ENCODE measurements at regions not wholly inside any gene's neighbourhood (a gene's known extent, or its start where the extent isn't known, plus 50 kb on each side); places are given as distances from the start of the nearest gene placed in this dataset.

DNA sequence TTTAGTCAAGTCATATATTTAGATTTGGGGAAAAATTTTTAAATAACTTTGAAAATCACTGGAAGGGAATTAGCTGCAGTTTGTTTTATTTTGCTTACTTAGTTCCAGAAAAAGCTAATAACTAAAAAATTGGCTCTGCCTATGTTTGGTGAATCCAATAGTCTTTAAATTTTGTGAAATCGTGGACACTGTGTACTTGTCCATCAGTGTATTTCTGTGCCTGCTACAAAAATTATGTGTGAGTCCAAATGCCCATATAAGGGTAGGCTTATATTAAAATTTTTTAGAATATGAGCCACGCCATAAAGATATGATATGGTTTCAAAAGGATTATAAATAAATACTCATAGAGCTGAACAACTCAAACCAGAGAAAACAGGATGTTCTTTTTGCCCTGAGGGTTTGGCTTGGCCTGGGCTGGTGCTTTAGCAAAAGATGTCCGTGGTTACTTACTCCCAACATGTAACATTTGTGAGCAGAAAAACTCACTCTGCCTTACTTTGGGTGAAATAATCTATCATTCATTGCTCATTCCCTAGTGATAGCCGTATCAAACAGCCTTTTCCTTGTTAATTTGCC, 133.2 kb upstream of the PRLR start:
- DNase-seq (ENCODE audit: low spot score): no peak

DNA sequence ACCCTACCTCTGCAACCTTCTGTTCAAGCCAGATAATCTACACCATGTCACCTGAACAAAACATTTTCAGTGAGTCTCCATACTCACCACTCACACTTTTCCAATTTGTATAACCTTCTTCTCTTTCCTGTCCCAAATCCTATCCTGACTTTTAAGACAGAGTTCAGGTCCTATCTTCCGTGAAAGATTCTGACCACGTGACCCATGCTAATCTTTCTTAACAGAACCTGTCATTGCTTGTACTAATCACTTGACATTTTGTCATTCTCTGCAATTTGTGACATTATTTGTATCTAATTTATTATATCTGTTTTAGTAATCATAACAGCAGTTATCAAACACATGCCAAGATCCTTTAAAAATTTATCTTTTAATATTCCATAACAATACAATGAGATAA, 132.5 kb upstream of the PRLR start:
- no peak for DNase-seq (ENCODE audit: low spot score)

DNA sequence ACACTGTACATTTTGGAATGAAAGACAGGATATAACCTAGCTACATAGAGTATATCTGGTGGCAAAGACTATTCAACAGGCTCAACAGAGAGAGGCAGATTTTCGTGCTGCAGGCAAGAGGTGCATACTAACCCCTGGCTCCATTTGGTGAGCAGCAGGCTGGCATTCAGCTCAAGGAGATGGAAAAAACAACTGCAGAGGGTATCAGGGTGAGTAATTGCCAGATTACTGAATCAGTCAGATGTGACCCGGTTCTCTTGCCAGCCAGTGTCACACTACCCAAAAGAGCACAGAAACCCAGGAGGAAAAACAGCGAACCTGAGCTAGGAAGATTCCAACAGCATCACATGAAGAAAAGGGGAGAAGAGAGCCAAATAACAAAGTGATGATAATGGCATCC, 130.4 kb upstream of the PRLR start:
- DNase-seq (ENCODE audit: low spot score): no peak

DNA sequence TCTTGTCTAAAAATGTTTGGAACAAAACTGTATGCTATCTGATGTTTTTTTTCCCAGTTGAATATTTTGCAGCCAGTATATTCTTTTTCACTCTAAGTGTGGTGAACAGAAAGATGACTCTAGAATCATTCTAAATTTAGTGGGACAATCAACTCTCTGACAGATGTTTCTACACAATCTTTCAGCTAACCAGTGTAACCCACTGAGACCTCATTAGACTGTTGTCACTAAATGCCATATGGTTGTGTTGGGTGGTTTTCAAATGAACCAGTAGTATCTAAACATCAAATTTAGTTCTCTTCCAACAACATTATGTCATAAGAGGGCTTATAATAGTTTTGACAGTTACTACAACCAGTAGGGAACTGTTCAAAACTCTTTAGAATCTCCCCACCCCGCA, 129.6 kb upstream of the PRLR start:
- no peak for DNase-seq (ENCODE audit: low spot score)

DNA sequence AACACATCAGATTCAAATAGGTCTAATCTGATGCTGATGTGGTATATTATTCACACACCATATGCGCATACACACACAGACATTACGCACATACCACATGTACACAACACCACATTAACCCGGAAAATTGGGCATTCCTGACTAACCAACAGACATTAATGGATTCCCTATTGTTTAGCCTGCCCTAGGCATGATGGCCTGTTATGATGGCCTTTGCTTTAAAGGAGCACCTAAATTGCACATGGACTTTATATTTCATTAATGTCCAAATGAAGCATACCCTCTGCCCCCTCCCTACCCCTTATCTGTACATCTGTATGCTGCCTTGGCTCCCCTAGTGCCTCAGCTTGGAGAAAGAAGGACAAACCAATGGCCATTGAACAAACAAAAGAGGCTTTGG, 127.7 kb upstream of the PRLR start:
- DNase-seq (ENCODE audit: low spot score): no peak

DNA sequence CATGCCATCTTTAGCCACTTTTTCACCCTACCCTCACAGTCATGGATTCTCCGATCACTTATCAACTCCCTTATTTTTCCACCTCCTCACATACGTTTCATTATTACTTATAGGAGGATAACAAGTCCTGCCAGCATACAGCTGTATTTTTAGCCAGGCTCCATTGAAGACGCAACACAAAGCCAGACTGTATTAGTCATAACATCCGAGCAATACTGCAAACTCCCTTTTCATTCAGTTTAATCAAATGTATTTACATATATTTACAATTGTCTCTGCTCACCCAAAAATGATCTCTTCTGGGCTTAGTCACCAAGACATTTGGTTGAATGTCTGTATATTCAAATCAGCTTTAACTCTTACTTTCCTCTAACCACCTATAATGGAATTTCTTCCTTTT, 126.4 kb upstream of the PRLR start:
- DNase-seq (ENCODE audit: low spot score): no peak

DNA sequence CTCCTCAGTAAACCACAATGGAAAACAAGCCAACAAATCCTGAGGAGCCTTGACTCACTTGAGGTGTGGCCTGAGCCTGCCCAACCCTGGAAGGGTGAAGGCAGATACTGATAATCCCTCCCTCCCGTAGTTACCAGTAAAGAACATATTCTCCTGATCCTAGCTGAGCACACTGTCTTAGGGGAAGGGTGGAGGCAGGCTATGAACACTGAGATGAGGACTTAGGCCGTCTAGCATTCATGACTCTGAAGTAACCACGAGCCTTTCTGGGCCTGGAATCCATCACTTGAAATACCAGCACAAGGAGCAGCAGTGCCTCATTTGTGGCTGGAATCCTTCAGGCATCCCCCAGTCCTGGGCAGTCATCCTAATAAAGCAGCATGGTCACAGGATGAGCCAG, 124.5 kb upstream of the PRLR start:
- DNase-seq (ENCODE audit: low spot score): peak; percentile 25

DNA sequence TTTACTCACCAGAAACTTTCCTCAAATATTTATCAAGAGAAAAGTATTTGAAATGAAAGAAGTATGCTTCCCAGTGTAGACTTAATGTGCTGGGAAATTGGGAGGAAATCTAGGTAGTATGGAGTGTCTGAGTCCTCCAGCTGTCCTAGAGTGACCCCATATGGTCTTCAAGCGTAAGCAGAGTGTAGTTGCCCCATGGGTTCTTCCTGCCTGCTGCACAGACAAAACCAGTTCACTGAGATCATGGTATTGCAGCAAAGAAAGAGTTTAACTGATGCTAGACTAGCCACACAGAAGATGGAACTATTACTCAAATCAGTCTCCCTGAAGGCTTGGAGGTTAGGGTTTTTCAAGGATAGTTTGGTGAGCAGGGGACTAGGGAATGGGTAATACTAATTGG, 114.9 kb upstream of the PRLR start:
- no peak for DNase-seq (ENCODE audit: low spot score)

DNA sequence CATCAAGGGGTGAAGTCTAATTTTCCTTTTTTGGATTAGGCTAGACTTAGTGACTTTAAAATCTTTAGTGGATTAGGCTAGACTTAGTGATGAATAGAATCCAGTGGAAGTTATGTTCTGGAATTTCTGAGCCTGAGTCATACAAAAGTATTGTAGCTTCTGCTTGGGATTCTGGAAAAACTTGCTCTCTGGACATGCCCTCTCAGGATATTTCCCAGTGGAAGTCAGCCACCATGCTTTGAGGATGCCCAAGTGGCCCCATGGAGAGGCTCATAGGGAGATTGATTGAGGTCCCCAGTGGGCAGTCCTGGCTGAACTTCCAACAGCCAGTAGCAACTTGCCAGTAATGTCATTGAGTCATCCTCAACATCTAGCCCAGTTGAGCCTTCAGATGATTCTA, 112.4 kb upstream of the PRLR start:
- DNase-seq (ENCODE audit: low spot score): no peak

DNA sequence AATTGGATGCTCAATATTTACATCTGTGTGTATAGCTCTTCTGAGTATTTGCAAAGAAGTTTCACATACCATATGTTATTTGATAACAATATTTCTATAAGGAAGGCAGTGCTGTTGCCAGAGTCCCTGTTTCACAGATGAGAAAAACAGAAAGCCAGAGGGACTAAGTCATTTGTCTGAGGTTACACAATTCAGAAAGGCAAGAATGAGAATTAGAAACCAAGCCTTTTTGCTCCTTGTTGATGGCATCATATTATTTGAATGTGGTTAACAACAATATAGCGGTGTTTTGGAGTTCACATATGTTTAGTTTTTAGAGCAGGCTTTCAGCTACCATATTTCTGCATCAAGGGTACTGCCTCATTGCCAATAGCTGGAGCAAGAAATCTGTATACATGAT, 110.9 kb upstream of the PRLR start:
- DNase-seq (ENCODE audit: low spot score): no peak

DNA sequence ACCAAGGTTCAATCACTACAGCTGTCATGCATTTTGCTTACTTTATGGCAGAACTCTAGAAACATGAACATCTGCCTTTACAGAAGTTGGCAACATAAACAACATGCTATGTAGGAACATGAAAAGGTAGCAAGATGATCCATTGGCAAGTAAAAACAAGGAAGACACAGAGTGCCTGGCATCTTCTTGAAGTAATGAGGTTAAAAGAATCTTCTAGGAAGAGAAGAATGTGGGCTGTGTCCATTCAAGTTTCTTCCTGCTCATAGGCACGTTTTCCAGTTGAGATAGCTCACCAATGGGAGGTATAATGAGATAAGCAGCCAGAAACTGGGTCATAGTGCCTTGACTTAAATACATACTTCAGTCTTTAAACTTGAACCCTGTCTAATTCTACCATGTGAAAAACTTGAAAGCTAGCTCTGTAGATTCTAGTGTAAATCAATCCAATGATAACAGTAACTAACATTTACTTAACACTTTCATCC, 109.4 kb upstream of the PRLR start:
- DNase-seq (ENCODE audit: low spot score): no peak

DNA sequence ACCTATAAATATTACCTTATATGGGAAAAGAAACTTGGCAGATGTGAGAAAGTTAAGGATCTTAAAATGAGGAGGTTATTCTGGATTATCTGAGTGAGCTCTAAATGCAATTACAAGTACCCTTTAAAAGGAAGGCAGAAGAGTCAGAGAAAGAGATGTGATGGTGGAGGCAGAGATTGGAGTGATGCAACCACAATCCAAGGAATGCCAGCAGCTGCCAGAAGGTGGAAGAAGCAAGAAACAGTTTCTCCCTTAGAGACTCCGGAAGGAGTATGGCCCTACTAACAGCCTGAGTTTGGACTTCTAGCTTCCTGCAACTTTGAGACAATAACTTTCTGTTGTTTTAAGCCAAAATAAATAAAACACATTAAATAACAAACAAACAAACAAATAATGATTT, 108.7 kb upstream of the PRLR start:
- DNase-seq (ENCODE audit: low spot score): no peak

DNA sequence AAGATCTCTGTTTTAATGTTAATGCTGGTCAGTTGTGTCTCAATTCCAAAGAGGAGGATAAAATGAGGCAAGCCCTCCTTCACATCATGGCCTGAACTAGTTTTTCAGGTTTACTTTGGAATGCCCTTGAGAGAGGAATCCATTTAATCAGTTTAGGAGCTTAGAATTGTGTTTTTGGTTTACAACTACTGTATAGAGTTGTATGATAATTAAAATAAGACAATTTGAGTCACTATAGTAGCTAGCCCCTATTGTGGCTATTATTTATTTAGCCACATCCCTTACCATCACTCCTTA, 107.8 kb upstream of the PRLR start:
- no peak for DNase-seq (ENCODE audit: low spot score)

DNA sequence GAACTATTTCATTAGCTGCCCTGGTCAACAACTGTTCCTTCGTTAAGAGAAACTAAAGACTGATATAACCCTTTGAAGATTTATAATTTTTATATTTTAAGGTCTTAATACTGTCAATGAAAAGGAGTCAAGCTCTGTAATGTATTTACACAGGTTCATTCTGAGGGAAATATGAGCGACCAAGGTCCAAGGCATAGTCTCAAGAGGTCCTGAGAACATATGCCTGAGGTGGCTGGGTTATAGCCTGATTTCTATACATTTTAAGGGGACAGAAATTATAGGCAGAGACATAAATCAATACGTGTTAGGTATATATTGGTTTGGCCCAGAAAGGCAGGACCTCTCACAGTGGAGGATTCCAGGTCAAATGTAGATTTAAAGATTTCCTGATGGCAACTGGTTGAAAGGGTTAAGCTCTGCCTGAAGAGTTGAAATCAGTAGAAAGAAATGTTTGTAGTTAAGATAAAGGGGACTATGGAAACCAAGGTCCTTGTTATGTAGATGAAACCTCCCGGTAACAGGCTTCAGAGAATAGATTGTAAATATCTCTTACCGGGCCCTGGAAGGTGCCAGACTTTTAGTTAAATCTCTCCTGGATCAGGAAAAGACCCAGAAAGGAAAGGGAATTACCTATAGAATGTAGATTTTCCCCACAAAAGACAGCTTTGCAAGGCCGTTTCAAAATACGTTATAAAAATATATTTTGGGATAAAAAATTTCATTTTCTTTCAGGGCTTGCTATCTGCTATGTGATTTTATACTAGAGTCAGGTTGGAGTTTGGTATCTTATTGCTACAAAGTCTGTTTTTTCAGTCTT, 107.3 kb upstream of the PRLR start:
- no peak for DNase-seq (ENCODE audit: low spot score)

DNA sequence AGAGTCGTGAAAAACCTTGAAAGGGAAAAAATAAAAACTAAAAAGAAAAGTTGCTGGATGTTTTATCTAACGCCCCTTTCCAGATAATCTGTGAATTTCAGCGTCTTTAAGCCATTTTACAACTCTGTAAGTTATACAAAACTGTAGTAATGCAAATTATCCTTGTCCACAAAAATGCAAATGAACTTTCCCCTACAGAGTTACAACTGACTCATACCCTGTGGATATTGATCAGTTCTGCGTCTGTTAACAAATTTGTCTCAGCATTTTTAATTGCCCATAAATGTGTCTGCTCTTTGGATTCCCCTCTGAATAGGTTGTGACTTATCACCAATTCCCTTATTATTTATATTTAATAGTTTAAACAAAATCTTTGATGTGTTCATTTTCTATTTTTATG, 105.9 kb upstream of the PRLR start:
- DNase-seq (ENCODE audit: low spot score): no peak

DNA sequence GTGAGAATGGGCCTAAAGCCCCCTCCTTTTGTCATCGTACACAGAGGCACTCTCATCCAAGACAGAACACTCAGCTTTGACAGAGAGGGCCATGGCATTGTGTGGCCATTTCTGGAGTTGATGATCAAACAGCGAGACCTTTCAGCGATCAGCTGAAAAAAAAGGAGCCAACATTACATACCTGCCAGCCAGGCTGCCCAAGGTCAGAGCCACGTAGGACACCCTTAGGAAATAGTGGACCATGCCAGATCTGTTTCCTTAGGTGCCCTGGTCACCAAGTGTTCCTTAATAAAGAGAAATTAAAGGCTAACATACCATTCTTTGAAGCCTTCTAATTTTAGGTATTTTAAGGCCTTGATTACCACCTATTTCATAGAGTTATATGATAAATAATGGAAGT, 105.5 kb upstream of the PRLR start:
- no peak for DNase-seq (ENCODE audit: low spot score)

DNA sequence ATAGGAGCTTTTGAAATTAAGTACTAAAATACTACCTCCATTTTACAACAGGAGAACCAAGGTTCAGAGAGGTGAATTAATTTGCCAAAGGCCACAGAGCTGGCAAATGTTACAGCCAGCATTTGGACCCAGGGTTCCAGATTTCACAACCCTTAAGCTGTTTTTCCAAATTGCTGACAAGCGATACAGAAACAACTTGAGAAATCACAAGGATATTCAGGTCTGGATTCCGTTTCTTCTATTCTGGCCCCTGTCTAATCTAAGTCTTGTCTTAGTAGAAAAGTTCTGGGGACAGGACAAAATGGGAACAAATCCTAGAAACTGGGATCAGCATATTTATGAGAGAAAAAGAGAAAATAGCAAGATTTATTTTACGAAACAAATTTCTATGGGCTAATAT, 103.1 kb upstream of the PRLR start:
- no peak for DNase-seq (ENCODE audit: low spot score)

DNA sequence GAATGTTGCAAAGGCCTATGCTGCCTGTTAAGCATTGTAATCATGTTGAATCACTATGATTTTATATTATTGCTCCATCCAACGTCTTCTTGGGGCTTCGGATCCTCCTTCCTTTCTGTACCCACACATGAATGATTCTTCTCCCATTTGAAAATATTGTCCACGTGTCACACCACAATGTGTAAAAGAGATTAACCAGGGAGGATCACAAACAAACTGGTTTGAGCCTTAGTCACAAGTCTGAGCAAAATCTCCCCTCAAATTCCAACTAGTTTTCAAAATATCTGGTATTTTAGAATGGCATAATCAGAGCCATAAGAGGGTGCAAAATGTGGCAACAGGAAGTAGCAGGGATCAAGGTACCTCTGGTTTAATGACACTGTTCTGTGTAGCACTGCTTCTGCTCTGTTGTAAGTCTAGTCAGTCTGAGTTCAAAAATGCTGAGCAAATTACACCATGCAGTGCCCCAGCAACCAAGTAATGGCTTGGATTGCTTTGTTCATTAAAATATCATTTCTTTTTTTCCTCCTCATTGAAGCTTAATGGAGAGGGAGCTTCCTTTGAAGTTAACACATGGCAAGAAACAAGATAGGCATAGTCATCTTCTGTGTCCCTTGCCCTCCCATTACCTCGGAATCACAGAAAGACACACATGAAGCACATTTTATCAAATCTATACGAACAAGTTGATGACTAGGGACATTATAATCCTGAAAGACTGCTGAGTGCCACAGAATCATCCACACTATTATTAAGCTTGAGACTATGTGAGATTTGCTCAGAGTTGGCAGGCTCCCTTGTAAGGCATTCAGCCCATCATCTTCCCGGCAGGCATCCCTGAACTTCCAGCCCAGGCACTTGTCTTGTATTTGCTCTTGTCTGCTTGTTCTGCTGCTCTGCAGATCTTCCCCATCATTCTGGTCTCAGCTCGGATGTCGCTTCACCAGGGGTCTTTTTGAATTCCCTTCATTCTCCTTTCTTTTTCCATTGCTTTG, 102.0 kb upstream of the PRLR start:
- DNase-seq (ENCODE audit: low spot score): no peak

DNA sequence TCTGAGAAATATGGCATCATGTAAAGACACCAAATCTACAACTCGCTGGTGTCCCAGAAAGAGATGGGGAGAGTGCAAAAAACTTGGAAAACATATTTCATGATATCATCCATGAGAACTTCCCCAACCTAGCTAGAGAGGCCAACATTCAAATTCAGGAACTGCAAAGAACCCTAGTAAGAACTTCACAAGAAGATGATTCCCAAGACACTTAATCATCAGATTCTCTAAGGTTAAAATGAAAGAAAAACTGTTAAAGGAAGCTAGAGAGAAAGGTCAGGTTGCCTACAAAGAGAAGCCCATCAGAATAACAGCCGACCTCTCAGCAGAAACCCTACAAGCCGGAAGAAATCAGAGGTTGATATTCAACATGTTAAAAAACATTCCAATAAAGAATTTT, 95.5 kb upstream of the PRLR start:
- DNase-seq (ENCODE audit: low spot score): no peak

DNA sequence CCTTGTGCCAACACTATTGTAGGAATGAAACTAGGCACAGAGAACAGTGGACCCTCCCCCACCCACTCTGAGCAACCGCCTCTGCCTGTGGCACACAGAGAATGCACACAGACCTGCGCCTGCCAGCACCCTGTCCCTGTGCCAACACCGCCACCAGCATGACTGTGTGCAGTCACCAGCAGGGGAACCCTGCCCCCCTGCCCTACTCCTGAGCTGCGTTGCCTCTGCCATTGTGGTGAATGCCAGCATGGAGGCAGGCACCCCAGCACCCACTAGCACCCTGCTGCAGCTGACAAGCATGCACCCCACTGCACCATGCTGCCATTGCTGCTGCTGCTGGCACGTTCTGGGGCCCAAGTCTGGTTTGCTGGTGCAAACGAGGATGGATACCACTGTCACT, 94.4 kb upstream of the PRLR start:
- no peak for DNase-seq (ENCODE audit: low spot score)

DNA sequence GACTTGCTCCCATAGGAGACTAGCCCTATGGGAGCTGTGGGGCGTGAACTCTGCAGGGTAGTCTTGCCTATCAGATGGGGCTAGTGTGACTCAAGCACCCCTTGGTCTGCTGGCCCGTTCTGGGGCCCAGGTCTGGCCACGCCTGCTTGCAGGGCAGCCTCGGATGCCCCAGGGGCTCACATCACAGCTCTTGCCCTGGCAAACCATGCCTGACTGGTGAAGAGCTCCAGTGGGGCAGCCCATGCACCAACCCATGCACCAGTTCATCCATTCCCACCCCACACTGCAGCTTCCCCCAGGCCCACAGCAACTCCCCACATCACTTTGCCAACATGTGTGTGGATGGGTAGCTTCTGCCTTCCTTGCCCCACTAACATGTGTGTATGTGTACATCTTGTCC, 93.9 kb upstream of the PRLR start:
- DNase-seq (ENCODE audit: low spot score): no peak

DNA sequence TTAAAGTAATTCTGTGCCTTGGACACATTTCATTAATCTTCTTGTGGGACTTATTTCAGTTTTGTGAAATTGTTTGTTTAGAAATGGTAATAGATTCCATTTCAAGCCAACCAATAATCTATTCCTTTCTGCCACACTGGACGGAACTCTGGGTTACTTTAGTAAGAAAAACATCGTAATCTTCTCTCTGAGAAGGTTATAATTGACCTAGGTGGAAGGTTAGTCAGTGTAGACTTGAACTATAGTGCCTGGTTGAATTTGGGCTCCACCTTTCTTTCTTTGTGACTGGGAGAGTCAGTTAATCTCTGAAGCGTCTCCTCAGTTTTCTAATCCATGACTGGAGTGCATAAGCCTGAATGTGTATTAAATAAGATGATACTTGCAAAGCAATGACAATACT, 89.7 kb upstream of the PRLR start:
- no peak for DNase-seq (ENCODE audit: low spot score)

All from GM03348 (cell line).